Non-pigmented ciliary epithelial cell (primary cell): ENCODE measurements at regions not wholly inside any gene's neighbourhood (a gene's known extent, or its start where the extent isn't known, plus 50 kb on each side); places are given as distances from the start of the nearest gene placed in this dataset.
"Not testable (repeated sequence)": the region's sequence is repeated elsewhere in the genome, so short reads cannot be mapped to it uniquely, and the experiment has no call there.

ENCODE experiments used
- DNase-seq: peaks from one replicate; pipeline ENCODE4 v3.0.0-alpha.2; 2010; ENCODE audit warnings: low read depth

DNA sequence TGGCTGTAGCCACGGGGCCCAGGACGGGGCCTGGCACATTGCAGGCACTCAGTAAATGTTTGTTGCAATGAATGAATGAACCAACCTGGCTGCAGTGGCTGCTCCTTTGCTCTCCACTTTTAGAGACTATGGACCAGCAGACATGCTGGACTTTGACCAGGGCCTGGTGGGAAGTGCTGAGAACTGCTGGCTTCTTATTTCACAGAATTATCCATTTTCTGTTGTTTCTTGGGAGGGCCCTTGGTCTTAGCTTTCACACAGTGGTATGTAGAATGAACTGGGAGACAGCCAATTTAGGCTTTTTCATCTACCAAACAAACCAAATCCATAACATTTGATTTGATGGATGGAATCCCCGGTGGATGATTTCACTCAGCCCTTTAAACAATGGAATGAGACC, 78.0 kb upstream of the LHFPL2 start:
- no peak for DNase-seq

DNA sequence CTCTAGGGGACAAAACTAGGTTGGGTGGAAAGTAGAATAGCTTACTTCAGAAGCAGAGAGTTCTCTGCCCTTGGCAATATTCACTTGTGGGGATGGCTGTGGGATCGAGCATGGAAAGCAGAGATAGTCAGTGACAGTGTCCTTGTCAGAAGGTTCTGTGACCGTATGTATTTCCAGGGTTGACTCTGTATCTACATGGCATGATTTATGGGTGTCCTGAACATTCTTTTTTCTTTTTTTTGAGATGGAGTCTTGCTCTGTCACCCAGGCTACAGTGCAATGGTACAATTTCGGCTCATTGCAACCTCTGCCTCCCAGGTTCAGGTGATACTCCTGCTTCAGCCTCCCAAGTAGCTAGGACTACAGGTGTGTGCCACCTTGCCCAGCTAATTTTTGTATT, 77.4 kb upstream of the LHFPL2 start:
- no peak for DNase-seq

DNA sequence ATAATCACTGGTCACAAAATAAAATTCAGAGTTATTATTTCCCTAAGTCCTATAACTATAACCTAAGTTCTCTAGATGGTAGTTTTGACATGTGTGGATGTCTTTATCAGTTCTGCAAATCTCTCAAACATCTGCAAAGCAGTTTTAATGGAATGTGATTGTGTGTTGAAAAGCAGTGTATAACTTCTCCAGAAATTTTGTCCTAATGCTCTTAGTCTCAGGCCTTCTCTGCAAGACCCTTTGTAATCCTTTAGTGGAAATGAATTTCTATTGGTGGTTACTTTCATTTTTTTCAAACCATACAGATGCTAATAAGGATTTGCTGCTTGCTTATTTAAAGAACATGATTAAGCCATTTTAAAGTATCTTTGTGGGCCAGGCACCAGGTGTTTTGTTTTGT, 75.5 kb upstream of the LHFPL2 start:
- no peak for DNase-seq

DNA sequence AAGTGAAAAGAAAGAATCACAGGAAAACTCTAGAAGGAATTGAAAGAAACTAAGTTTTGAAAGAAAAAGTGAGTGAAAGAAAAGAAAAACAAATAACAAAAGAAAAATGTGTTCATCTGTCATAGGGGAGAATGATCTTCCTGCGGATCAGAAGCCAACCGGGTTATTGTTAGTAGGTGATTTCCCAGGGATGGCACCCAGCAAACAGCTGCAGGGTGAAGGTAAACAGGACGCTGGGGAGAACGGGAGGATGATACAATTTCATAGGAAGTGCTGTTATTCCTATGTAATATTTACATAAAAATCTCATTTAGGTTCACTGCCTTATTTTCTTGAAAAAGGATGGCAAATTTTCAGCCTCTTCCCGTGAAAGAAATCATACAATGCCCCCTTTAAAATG, 72.4 kb upstream of the LHFPL2 start:
- no peak for DNase-seq

DNA sequence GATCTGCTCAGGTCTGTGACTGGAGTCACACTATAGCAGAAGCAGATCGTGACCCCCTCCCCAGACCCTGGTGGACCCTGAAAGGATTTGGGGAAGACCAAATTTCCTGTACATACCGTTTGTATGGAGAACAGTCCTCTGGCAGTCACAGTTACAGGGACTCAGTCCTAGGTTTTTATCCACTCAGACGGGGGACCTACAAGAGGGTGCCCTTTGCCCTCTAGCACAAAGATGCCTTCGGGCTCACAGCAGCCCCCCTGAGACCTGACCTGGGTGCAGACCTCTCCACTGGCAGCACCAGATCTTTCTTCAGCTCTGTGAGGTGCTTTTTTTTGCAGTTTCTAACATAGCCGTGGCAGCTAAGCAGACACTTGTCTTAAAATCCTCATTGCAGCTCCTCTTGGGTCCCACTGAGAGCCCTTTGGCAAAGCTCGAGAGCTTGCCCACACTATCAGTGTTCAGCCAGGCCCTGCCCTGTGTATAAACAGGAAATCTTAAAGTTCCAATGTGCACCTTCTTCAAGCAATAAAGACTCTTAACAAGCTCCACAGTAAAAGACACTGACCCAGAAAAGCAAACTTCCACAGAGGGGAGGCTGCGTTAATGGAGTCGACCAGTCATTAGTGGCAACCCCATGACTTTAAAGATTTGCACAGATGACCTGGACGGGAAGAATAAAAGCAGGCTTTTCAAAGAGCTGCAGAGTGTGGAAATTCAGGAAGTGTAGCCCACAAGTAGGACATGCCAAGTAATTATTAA, 71.8 kb upstream of the LHFPL2 start:
- no peak for DNase-seq

DNA sequence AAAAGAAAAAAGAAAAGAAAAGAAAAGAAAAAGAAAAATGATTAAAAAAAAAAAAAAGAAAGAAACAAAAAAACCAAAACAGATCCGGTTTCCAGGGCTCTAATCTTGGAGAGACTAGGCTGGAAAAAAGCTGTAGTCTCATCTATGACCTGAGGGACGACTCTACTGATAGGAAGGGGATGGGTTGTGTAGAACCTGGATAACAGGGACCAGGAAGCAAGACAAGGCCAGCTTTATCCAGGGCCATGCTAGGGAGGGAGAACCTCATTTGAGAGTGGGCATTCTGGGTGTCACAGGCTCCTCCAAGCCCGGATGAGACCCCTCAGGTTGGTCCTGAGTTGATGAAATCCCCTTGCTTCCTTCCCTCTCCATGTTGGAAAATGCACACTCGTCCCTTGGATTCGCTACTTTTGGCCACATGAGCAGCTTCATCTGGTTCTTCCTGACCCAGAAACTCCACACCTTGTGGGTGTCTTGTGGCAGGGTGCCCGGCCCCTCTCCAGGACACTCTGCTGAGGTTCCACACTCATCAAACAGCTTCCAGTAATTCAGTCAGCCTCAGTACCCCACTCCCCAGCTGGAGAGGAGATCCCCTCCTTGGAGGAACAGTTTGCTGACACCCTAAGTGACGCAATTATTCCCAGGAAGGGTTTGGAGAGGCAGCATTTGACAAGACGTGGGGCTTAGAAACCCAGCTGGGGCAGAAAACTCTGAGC, 71.1 kb upstream of the LHFPL2 start:
- DNase-seq = no peak

DNA sequence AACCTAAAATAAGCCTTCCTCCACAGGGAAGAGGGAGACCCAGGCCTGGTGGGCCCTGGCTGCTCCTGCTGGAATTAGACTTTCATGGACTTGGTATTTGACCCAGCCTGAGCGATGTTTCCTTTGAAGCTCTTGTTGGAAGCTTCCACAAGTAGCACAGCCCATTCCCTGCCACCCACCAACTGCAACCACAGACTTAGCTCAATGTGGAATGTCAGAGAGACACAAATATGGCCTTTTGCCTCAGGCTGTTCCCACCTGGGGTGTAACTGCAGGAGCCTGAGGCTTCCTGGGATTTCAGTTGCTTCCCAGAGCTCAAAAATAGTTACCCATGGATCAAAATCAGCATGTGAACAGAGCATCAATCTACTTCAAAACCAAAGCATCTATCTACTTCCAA, 70.3 kb upstream of the LHFPL2 start:
- no peak for DNase-seq

DNA sequence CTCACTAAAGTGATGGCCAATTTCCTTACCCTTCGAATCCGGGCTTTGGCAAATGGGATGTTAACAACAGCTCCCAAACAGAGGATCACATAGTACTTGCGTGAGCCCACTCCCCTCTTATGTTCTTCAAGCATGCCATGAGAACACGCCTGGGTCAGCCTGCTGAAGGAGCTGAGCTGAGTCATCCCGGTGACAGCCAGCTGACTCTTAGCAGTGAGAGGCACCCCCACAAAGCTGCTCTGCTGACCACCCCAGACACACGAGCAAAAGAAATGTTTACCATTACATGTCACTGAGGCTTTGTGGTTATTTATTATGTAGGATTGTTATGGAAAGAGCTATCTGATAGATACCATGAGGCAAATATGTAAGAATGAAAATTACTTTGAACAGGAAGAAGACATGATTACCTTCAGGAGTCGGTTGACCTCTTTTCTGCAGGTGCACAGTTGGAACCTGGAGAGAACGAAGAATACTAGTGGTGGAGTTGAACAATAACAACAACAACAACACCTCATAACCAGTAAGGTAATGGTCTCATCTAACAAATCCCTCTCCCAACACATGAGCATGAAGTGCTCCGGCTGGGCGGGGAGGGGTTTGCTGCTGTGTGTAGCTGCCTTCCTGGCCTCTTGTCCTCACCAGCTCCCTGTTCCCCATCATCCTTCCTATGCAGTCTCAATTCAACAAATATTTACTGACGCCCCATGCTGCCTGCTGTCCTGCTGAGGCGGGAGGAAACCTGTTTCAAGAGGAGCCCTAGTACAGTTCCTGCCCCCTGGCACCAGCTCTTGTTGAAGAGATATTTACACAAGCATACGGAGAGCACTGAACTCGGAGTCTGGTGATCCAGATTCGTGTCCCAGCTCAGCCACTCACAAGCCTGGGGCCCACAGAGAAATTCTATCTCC, 69.4 kb upstream of the LHFPL2 start:
- no peak for DNase-seq

DNA sequence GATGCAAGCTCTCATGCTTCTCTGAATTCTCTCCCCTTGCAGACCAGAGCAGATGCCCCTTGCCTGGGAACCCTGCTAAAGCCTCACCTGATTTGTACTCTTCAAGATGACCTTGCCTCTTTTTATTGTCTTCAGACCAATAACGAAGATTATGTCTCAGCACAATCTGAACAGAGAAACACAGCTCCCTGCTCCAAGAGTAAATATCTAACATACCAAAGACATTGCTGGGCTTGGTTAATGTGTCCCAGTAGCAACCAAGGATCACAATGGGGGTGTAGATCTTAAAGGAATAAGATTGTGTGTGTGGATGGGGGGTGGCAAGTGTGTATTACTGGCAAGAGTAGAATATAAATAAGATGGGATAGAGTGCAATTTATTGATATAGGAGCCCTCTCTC, 67.6 kb upstream of the LHFPL2 start:
- DNase-seq = no peak

DNA sequence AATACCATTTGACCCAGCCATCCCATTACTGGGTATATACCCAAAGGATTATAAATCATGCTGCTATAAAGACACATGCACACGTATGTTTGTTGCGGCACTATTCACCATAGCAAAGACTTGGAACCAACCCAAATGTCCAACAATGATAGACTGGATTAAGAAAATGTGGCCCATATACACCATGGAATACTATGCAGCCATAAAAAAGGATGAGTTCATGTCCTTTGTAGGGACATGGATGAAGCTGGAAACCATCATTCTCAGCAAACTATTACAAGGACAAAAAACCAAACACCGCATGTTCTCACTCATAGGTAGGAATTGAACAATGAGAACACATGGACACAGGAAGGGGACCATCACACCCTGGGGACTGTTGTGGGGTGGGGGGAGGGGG, 66.8 kb upstream of the LHFPL2 start:
- not testable (repeated sequence) for DNase-seq

DNA sequence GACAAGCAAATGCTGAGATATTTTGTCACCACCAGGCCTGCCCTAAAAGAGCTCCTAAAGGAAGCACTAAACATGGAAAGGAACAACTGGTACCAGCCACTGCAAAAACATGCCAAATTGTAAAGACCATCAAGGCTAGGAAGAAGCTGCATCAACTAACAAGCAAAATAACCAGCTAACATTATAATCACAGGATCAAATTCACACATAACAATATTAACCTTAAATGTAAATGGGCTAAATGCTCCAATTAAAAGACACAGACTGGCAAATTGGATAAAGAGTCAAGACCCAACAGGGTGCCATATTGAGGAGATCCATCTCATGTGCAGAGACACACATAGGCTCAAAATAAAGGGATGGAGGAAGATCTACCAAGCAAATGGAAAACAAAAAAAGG, 63.1 kb upstream of the LHFPL2 start:
- not testable (repeated sequence) for DNase-seq

DNA sequence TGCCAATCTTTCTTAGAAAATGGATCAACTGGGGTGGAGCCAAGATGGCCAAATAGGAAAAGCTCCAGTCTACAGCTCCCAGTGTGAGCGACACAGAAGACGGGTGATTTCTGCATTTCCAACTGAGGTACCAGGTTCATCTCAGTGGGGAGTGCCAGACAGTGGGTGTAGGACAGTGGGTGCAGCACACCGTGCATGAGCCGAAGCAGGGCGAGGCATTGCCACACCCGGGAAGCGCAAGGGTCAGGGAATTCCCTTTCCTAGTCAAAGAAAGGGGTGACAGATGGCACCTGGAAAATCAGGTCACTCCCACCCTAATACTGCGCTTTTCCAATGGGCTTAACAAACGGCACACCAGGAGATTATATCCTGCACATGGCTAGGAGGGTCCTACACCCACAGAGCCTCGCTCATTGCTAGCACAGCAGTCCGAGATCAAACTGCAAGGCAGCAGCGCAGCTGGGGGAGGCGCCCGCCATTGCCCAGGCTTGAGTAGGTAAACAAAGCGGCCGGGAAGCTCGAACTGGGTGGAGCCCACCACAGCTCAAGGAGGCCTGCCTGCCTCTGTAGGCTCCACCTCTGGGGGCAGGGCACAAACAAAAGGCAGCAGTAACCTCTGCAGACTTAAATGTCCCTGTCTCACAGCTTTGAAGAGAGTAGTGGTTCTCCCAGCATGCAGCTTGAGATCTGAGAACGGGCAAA, 61.3 kb upstream of the LHFPL2 start:
- not testable (repeated sequence) for DNase-seq

DNA sequence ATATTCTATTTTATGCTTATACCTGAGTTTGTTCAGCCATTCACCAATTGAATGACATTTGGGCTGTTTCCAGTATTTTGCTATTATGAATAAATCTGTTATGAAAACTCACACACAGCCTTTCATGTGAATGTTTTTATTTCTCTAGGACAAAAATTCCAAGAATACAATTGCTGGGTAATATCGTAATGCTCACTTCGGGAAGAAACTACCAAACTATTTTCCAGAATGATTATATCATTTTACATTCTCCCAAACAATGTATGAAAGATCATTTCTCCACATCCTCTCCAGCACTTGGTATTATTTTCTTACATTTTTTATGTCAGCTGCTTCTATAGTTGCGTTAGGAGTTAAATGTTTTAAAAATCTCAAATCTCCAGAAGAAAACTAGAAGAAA, 58.3 kb upstream of the LHFPL2 start:
- DNase-seq = no peak

DNA sequence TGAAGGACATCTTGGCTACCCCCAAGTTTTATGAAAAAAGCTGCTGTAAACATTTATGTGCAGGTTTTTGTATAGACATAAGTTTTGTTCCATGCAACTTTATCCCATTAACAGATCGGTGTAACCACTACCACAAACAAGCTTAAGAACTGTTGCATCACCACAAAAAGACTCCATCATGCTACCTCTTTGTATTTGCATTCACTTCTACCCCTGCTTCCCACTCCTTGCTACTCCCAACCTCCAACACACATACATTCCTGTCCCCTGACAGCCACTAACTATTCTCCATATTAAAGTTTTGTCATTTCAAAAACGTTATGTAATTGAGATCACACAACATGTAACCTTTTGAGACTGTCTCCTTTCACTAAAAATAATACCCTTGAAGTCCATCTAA, 57.8 kb upstream of the LHFPL2 start:
- no peak for DNase-seq

DNA sequence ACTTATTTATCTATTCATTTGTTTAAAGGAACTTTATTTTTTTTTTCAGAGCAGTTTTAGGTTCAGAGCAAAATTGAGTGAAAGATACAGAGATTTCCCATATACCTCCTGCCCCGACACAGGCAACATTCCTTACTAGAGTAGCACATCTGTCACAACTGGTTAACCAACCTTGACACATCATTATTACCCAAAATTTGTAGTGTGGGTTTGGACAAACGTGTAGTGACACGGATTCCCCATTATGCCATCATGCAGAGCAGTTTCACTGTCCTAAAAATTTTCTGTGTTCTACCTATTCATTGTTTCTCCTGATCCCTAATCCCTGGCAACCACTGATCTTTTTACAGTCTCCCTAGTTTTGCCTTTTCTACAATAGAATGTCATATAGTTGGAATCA, 57.3 kb upstream of the LHFPL2 start:
- no peak for DNase-seq

DNA sequence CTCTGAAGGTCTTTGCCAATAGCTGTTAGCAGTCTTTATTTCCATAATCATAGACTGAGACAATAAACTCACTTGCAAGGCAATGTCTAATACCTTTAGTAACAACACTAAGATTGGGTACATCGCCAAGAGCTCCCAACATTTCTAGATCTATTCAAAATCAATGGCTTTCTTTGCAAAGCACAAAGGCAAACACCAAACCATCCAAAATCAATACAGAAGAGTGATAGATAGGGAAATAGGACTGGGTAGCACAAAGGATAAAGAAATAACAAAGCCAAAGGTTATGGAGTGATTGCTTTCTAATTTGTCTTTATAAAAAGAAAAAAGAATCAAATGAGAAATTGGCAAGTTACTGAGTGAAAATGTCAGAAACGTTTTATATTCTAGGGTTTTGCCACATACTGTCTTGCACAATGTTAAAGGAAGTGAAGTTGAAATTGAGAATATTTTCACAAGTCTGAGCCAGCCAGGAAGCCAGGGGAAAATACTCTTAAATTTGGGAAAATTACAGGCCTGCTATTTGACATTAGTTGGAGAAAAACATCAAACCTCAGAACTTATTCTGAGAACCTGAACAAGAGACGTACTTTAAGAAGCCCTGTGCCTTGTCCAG, 53.3 kb upstream of the LHFPL2 start:
- DNase-seq = no peak

DNA sequence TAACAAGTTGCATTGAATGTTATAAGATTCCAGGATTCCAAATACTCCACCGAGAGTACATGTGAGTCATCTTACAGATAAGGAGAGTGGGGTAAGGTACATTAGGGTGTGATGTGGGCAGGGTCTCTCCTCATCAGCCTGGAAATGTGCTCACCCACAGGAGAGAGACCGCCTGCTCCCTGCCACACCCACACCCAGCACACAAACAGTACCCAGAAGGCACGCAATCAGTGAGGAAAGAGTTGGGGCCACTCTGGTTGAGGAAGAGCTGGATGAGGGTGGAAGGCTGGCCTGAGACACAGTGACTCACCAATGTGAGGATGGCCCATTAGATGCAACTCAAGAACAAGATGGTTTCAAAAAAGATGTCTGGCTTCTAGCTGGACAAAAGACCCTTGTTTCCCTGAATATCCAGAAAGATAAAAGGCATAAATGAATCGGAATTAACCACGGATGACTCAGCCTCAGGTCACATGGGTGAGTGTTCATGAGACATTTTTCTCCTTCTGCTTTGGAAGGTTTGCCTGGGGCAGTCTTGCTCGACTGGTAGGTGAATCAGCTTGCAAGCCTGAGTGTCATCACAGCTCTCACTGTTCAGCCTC, 51.1 kb upstream of the LHFPL2 start:
- peak; percentile 96 for DNase-seq

DNA sequence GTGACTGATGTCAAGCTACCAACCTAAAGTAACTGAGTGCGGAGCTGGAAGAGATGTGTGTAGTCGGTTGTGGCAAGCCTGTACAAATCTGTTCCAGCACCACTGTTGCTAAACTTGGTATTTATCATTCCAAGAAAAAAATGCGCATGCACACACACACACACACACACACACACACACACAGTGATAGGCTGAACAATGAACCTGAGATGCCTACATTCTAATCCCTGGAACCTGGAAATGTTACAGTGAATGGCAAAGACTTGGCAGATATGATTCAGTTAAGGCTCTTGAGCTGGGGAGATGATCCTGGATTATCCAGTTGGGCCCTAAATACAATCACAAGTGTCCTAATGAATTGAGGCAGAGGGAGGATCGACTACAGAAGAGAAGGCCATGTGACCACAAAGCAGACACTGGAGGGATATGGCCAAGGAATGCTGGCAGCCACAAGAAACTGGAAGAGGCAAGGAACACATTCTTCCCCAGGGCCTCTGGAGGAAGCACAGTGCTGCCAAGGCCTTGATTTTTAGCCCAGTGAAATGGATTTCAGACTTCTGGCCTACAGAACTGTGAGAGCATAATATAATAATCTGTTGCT, 49.7 kb upstream of the LHFPL2 start:
- DNase-seq = no peak
